ENCODE measurements at regions not wholly inside any gene's neighbourhood (a gene's known extent, or its start where the extent isn't known, plus 50 kb on each side); places are given as distances from the start of the nearest gene placed in this dataset.

GRCh38 chr5:110094109-110094508 lies 404.4 kb downstream of the MAN2A1 start:
- DNase-seq (ENCODE audit: low read depth, low spot score) (no peak), ATAC-seq (no peak), FAIRE-seq (no peak)
- no peak for TF ChIP-seq PBX3 (IDR thresholded peaks at IDR 0.05; ENCODE audit: insufficient replicate concordance, low read depth, low read length)
- TF ChIP-seq BMI1 (IDR thresholded peaks at IDR 0.05; ENCODE audit: borderline replicate concordance) = no peak
- TF ChIP-seq ZNF592 (IDR thresholded peaks at IDR 0.05) = no peak
- TF ChIP-seq EGR1 (IDR thresholded peaks at IDR 0.05; ENCODE audit: borderline replicate concordance in 1 of 2, low read depth in 2 of 2, low read length in 2 of 2) = no peak
- no peak for TF ChIP-seq PML (IDR thresholded peaks at IDR 0.05; ENCODE audit: low read length)
- TF ChIP-seq NR2C1 (IDR thresholded peaks at IDR 0.05) = no peak
- TF ChIP-seq JUNB (IDR thresholded peaks at IDR 0.05) = no peak
- TF ChIP-seq TCF3 (IDR thresholded peaks at IDR 0.05; ENCODE audit: borderline replicate concordance, insufficient read depth, low read depth, low read length) = no peak
- no peak for TF ChIP-seq E4F1 (IDR thresholded peaks at IDR 0.05; ENCODE audit: borderline replicate concordance, partially characterized antibody)
- TF ChIP-seq HDGF (IDR thresholded peaks at IDR 0.05) = no peak
- no peak overlapping the region for H3K4me3 ChIP-seq
- no TSS peak for BruUV-seq (replicated peaks)
- RAD21 ChIA-PET (ENCODE audit: unreplicated experiment) = no interaction called here
- H3K27me3 ChIP-seq (replicated peaks in 1 of 2; ENCODE audit: control insufficient read depth in 2 of 2, insufficient read depth in 2 of 2, low read length in 1 of 2) = no peaks in the 10 kb centered on the region
- H3K27ac ChIP-seq (ENCODE audit: control insufficient read depth, insufficient read depth) = no peak overlapping the region
- no peak overlapping the region for H2AFZ ChIP-seq (ENCODE audit: control insufficient read depth, low read depth, low read length)
- intact Hi-C loops (cut with micrococcal nuclease; ENCODE audit: unreplicated experiment) = no loop called here
- CTCF ChIA-PET = no interaction called here
- H3K4me2 ChIP-seq (ENCODE audit: control insufficient read depth, insufficient read depth) = no peak overlapping the region
- no peaks in the 10 kb centered on the region for H4K20me1 ChIP-seq (ENCODE audit: control insufficient read depth, insufficient read depth)
- in situ Hi-C loops (cut with MboI) = no loop called here
- SMC1A ChIA-PET (ENCODE audit: uncharacterized antibody, unreplicated experiment) = interaction anchor here (0.7 kb wide), 1 partner anchor 180 kb away, joined by 3 read pairs; no protein-coding TSS in a partner anchor
- H3K9me3 ChIP-seq (replicated peaks; ENCODE audit: control insufficient read depth, insufficient read depth, low read length) = no peaks in the 10 kb centered on the region
- WGBS (ENCODE audit: insufficient coverage, insufficient replicate concordance, low lambda C conversion rate, missing lambda C conversion rate) = 37% methylated on average over 2 of the region's 2 CpGs
- POLR2A ChIA-PET = no interaction called here
- no peaks in the 10 kb centered on the region for H3K4me1 ChIP-seq (ENCODE audit: control insufficient read depth, insufficient read depth, low read length)
- H3K9ac ChIP-seq (ENCODE audit: control insufficient read depth, insufficient read depth, low read length) = no peak overlapping the region
- H3K36me3 ChIP-seq (ENCODE audit: control insufficient read depth in 2 of 2, insufficient read depth in 2 of 2, low read length in 1 of 2) = no peaks in the 10 kb centered on the region
- H3K79me2 ChIP-seq (ENCODE audit: control insufficient read depth, insufficient read depth, low read length) = no peaks in the 10 kb centered on the region

Data from GM12878 (cell line).